ENCODE measurements at regions not wholly inside any gene's neighbourhood (a gene's known extent, or its start where the extent isn't known, plus 50 kb on each side); places are given as distances from the start of the nearest gene placed in this dataset.

DNA sequence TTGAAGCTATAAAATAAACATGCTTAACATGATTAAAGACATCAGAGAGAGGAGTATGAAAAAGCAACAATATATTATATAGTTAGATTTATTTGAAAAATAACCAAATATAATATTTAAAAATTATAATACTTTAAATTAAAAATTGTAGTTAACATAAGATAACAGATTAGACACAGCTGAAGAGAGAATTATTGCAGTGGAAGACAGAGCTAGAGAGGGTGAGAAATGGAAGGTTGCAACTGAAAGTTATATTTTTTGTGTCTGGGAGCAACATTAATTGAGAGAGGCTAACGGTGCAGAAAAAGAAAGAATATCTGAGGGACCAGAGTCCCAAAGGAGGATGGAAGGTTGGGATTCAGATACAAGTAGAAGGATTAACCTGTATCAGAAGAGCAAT is 548.9 kb upstream of the FZD8 start:
- no peak for DNase-seq

DNA sequence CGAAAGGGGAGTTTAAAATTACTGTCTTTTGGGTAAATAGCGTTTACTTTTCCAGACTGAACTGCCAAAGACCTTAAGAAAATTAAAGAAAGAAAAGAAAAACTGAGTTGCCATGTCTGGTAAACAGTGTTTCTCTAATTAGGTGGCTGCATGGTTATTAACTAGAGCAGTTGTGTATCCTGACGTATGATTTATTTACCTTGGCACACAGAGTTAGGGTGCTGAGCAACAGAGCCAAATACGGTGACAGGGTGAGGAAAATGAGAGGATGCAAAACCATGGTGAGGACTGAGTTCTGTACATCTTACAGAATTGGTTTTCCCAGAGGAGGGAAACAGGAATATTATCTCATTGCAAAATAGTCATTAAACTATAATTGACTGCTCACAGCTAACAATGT is 546.4 kb upstream of the FZD8 start:
- no peak for DNase-seq

DNA sequence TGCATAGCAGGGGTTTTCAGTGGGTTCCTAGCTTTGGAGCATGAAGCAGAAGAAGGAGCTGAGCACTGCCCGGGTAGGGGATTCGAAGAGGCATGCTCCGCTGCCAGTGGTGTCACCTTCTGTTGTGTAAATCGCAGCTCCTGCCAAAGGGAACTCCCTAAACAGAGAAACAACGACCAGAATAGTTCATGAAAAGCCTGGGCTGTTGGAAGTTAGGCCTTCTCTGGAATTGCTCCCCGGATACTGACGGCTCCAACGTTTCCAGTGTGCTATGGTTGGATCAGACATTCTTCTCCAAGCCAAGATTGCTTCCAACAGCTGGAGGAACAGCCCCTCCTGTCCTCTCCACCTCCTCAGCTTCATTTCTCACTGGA is 546.0 kb upstream of the FZD8 start:
- DNase-seq: no peak

DNA sequence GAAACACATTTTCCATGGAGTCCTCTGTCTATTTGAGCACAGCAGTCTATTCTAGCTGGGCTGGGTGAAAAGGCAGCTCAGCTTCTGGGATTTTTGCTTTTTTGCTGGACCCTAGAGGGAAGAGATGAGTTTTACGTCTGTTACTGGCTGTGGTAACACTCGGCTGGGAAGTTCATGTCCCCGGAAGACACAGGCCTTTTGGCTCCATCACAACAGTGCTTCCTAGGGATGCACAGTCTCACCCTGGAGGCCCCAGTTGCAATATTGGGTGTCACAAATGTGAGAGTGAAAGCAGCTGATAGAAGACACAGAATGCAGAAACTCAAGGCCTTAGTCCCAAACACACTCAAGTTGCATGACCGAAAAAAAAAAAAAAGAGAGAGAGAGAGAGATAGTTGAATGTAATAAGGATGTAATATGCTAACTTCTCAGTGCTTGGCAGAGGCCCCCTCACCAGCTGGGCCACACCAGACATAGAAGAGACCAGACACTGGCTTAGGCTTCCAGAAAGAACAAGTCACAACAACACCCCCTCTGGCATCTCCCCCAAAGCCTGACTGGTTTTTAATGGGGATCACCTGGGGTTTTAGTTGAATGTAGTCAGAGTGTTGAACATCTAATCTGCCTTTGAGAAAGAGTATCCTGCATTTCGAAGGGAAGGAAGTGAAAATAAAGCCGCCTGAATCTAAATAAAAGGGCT is 545.4 kb upstream of the FZD8 start:
- no peak for DNase-seq

DNA sequence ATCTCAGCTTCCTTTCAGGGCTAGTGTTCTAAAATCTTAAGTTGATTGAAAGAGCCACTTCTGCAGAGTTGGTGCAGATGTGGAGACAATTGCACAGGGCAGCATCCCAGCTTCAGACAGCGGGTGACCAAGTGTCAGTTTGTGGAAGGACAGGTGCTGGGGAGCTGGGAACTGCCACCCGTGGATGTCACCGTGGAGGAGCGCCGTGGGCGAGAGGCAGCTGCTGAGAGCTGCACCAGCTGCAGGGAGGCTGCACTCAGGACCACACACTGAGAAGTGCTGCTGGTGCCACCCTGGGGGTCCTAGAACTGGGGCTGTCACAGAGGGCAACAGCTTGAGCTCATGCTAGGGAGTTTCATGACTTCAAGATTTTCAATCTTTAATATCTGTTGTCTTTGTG is 543.0 kb upstream of the FZD8 start:
- no peak for DNase-seq

DNA sequence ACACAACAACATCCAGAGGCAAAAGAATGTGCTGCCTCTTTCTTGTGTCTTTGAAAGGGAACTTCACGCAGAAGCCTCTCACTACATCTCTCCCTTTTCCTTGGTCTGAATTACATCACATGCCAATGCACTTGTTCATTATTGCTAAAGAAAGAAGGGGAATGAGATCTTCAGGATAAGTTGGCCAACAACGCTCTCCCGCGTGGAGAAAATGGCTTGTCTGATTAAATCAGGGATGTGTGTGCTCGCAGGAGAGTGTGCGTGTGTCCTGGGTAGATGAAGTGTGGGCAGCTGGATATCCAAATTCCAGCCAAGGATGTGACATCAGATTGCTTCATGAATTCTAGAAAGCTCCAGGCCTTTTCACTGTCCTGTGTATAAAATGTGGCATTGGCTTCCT is 541.6 kb upstream of the FZD8 start:
- DNase-seq: no peak

DNA sequence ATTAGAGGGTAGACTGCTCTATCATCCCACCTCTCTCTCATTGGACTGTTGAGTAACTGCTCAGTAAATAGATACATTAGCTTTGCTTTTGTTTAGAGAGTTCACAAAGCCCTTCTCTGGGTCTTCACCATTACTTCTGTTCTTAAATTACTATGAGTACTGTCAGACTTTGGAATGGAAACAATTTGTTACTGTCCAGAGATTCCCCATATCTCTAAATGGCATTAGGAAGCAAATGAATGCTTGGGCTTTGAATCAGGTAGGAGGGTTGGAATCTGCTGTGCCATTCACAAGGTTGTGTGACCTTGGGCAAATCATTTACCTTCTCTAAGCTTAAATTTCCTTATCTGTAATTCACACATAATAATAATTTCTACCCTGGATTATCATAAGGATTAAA is 541.0 kb upstream of the FZD8 start:
- DNase-seq: no peak

DNA sequence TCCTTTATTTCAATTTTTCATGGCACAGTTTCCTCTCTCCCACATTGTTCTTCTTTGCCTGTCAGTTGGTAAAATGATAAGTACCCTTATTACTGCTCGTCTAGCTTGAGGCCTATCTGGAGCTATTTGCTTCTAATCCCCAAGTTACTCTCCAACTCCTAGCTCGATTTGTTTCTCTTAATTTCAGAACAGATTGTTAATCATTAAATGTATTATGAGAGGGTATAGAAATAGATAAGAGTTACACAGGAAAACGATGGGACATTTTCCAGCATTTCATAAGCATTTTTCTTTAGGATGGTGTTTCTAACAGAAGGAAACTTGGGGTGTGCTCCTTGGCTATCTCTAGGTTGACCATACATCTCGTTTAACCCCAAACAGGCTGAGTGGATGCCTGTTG is 540.5 kb upstream of the FZD8 start:
- DNase-seq: no peak

DNA sequence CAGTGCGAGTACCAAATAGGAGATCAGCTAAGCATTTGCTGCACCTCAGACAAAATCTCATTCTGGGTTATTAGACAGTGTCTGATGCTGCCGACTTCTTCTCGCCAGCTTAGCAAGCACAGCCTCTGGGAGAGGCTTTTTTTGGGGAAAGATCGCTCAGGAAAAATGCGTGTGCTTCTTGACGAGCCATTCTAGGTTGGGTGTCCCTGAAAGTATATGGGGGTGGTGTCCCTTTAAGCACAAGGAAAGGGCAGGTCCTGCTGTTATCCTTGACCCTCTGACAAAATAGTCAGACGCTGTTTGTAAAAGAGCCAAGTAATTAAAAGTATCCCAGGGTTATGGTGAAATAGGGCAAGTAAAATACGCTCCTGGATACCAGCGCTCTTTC is 540.1 kb upstream of the FZD8 start:
- DNase-seq: no peak

DNA sequence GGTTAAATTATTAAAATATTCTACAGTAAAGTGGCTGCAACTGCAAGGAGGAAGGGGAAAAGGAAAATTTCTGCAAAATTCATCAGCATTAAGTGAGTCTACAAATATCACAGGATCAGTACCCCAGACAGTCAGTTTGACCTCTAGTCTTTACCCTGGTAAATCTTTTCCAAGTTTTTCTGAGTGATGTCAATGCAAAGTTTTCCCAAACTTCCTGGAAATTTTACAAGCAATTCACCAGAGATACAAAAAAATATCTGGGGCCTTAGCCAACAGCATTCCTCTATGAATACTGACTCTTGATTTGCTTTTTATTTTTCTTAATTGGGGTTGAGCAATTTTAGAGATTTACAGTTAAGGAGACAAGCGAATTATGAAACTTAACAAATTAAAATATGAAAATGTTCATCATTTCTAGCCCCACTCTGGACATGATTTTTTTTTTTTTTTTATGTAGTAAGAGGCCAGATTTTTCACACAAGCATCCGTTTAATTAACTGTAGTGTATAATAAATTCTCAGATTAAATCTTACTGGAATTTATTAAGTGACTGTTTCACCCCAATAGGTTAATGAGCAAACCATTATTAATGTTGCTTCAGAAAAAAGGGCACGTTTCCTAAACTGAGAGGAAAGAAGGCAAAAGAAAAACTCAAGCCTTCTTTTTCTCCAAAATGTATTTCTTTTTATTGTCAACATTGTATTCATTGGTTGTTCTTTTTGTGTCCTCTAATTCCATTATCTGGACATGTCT is 539.5 kb upstream of the FZD8 start:
- no peak for DNase-seq

DNA sequence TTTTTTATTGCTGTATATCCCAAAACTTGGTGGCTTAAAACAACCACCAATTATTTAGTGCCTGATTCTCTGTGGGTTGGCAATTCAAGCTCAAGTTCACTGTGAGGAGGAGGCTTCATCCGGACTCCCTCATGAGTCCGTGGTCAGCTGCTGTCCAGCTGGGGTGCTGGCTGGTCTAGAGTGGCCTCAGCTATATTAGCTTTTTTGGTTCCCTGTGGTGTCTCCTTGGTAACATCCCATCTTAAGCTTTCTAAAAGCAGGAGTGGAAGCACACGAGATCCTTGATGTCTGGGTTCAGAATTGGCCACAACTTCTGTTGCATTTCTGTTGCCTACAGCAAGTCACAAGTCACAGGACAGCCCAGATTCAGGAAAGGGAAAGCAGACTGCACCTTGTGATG is 536.5 kb upstream of the FZD8 start:
- DNase-seq: no peak

DNA sequence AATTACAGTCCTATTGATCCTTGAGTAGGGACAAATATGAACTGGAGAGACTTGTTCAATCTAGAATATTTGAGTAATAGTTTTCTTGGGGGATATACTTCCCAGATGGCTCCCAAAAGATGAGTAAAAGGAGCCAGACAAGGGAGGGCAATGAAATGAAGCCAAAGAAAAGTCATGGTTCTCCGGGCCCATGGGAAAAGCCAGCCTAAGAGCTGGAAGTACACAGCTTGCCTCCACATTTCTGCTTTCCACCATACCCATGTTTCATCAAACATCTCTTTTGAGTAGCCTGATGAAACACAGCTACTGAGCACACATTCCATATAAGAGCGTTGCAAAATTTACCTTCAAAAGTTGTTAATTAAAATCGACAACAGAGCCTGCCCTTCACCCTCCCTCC is 535.0 kb upstream of the FZD8 start:
- no peak for DNase-seq

DNA sequence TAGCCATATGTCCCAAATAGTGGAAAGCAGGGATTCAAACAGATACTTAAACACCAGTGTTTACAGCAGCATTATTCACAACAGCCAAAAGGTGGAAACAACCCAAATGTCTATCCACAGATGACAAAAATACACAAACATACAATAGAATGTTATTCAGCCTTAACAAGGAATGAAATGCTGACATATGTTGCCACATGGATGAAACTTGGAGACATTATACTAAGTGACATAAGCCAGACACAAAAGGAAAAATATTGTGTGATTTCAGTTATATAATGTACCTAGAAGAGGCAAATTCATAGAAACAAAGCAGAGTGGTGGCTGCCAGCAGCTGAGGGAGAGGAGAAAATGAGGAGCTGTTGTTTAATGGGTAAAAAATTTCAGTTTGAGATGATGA is 533.9 kb upstream of the FZD8 start:
- DNase-seq: no peak

DNA sequence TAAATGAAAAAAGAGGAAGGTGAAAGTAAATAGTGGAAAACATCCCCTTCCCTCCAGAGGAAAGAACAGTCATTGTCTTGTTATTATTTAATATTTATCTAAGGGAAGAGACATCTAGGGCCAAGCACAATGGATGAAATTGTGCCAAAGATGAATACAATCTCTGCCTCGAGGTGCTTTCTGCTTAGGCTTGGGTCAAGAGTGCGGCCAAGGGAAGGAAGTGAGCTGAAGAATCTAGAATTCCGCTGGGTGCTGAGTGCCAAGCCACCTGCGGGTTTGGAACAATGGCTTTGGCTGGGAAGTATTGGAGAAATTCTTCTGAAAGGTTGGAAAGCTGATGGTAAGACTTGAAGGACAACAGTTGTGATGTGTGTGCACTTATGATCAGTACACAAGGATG is 531.3 kb upstream of the FZD8 start:
- no peak for DNase-seq

DNA sequence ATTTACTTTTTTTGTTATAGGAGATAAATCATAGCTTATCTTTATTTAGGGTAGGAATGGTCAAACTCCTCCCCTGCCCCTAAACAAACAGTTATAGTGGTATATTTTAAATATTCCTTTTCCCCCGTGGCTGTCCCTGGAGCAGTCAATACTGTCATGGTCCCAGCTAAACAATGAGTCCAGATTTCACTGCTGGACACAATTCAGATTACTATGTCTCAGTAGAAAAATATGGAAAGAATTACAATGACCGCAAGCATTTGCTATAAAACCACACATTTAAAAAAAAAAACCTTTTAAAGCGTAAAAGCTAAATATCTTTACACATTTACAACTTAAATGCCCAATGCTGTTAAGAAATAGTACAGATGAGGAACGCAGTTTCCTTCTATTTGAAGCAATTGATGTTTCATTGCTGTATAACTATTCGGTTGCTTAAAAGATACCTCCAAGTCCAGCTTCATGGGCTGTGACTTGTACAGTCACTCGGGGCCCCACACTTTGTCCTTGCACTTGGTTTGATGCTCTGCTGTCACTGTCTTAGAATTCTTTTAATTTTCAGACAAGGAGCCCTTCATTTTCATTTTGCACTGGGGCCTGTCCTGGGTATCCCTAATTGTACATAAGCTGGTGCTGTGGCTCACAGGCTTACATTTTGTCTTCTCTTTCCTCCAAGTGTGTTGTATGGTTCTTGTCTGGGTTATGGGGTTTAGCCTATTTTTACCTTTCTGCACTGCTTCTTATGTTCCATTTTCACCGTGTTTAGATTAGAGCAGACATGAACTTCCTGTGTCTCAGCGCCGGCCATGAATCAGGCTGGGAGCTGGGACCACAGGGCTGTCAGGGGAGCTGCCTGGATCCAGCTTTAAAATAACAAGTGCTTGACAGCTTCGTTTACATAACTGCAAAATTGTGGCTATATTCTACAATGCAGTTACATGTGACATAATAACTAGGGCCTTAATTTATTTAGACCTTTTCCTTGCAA is 530.2 kb upstream of the FZD8 start:
- no peak for DNase-seq

DNA sequence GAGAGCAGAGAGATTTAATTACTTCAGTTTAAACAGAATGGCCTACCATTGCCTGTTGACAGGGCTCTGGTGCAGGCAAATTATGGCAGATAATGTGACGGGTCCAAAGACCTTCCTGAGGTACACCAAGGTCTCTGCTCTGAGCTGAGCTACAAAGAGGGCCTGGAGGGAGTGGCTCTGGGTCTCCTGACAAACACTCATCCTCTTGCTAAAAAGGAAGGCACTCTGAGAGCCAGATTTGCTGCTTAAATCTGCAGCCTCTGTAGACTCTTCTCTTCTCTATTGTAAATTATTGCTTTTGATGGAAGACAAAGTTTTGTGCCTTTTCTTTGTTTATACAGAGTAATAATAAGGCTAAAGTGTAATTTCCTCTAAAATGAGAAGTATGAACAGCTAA is 529.5 kb upstream of the FZD8 start:
- DNase-seq: no peak

DNA sequence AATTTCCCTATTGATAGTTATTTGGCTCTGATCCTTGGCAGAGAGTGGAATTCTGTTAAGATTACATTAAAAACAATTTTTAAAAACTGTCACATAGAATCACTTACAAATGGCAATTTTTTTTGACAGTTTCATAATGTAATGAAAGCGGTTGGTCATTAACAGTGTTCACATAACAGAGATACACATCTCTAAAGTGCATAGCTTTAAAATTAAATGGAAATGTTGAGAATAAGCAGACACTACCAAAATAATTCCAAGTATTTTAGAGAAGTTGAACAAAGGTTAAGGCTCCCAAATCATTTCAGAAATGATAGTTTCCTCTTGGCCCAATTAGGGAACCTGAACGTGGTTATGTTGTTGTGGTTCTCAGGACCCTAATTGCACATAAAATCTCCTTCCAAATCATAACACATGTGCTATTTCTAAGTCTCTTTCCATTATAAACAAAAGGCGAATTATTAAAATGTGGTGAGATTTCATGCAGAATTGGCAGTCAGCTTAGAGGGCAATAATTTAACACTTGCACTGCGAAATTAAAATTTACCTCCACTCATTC is 528.9 kb upstream of the FZD8 start:
- DNase-seq: no peak

DNA sequence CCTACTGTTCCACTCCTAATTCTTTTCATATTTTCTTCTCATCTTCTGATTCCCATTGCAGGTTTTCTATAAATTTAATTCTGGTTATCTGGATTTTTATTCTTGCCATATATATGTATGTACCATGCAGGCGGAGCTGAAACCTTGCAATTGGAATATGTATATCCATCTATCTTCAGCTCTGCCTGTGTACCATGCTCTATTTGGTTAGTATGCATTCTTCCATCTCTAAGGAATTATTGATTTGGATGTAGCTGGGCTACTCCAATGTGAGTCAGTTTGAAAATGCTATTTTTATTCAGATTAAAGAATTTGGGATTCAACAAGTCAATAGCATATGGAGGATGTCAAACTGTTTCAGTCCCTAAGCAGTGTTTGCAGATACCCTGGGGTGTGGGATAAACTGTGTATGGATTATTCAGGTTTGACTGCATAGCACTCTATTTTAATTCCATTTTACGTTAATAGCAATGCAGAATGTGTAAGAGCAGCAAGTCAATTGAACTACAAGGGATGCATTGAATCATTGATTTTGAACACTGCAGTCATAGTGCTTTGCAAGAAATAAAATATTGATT is 528.1 kb upstream of the FZD8 start:
- DNase-seq: no peak

DNA sequence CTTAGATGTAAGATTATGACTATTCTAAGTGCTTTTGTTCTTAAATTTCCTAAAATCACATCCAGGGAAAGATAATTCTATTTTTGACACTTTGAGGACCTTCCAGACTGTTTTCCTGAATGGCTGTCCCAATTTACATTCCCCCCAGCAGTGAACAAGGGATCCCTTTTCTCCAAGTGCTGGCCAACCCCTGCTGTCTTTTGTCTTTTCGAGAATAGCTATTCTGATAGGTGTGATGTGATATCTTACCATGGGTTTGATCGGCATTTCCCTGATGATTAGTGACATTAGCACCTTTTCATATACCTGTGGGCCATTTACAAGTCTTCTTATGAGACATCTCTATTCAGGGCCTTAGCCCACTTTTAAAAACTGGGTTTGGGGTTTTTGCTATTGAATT is 526.7 kb upstream of the FZD8 start:
- DNase-seq: no peak

DNA sequence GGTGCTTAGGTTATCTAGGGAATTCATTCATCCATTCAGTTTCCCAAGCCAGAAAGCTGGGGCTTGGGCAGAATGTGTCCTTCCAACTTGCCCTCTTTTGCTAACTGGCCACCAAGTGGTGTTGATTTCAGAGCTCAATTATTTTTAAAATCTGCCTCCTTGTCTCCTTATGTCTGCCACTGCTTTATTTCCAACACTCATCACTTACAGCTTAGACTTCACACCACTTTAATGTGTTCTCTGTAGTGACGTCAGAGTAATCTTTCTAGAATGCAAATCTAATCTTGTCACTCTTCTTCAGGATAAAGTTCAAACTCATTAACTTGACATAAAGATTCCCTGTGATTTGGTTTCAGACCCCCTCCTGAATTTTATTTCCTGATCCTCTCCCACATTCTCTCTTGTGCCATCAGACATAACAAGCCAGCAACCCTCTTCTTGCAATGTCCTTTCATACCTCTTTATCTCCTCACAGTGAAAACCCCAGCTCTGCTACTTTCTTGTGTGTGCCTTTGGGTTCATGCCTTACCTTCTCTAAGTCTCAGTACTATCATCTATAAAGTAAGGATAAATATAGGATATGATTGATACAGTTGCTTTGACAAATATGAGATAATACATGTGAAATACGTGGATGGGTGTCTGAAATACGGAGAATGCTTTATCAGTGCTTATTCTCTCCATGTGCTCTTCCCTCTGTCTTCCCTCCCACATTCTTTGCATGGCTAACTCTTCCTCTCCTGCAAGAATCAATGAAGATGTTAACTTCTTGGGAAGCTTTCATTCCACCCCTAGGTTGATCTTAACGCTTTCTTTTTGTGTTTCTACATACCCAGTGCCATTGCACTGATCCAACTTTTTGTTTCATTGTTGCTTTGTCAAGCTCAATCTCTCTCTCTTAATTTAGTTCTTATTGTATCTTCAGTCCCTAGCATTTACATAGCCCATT is 522.7 kb upstream of the FZD8 start:
- DNase-seq: no peak

DNA sequence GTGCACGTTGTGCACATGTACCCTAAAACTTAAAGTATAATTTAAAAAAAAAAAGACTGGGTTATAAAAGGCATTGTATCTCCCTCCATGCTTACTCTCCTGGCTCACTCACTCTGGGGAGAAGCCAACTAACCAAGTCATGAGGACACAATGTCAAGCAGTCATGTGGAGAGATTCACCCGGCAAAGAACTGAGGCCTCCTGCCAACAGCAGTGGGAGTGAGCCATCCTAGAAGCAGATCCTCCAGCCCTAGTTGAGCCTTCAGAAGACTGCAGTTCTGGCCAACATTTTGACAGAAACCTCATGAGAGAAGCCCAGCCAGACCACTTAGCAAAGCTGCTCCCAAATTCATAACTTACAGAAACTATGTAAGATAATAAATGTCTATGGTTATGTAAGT is 521.7 kb upstream of the FZD8 start:
- DNase-seq: no peak

DNA sequence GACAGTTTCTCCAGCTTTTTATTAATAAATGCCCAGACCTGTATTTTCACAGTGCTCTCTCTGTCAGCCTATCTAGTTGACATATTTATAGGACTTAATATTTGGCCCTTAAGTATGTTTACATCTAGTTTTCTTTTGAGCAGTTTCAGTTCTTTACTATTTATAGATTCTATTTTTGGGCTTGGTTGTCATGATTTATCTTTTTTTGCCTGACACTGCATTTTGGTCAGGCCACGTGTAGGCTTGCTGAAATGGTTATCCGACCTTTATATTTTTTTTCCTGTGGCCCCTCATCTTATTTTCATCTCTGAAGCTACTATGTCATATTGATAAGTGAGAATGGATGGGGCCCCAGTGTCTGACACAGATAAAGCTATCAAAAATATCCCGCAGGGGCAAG is 515.4 kb upstream of the FZD8 start:
- DNase-seq: no peak

All from hematopoietic multipotent progenitor cell treated with erythropoietin and hydrocortisone succinate and interleukin-3 and kit ligand, for 6 days (in vitro differentiated cells).